ENCODE measurements at regions not wholly inside any gene's neighbourhood (a gene's known extent, or its start where the extent isn't known, plus 50 kb on each side); places are given as distances from the start of the nearest gene placed in this dataset.

DNA sequence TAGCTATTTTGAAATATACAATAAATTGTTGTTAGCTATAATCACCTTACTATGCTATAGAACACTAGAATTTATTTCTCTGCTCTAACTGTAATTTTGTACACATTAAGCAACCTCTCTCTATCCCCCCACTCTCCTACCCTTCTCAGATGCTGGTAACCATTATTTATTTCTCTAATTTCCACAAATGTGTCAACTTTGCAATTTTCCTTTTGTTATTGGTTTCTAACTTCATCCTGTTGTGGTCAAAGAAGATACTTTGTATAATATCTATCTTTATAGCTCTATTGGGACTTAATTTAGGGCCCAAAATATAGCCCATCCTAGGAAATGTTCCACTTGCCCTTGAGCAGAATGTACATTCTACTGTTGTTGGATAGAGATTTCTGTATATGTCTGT lies 229.3 kb downstream of the SATB1 start:
- TF ChIP-seq, protein P1, sequence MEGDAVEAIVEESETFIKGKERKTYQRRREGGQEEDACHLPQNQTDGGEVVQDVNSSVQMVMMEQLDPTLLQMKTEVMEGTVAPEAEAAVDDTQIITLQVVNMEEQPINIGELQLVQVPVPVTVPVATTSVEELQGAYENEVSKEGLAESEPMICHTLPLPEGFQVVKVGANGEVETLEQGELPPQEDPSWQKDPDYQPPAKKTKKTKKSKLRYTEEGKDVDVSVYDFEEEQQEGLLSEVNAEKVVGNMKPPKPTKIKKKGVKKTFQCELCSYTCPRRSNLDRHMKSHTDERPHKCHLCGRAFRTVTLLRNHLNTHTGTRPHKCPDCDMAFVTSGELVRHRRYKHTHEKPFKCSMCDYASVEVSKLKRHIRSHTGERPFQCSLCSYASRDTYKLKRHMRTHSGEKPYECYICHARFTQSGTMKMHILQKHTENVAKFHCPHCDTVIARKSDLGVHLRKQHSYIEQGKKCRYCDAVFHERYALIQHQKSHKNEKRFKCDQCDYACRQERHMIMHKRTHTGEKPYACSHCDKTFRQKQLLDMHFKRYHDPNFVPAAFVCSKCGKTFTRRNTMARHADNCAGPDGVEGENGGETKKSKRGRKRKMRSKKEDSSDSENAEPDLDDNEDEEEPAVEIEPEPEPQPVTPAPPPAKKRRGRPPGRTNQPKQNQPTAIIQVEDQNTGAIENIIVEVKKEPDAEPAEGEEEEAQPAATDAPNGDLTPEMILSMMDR (optimal IDR thresholded peaks at IDR 0.05 in 1 of 3, IDR thresholded peaks at IDR 0.05 in 1 of 3, conservative IDR thresholded peaks at IDR 0.05 in 1 of 3; ENCODE audit: extremely low read depth in 1 of 3, insufficient read depth in 2 of 3, low read length in 3 of 3) = no peak
- no peak for TF ChIP-seq EZH2 (IDR thresholded peaks at IDR 0.05; ENCODE audit: low read length)
